Activated naive CD8-positive, alpha-beta T cell treated with anti-CD3 and anti-CD28 coated beads, Interleukin-2, amount 50 U/mL, for 16 hours (primary cell): ENCODE measurements at regions not wholly inside any gene's neighbourhood (a gene's known extent, or its start where the extent isn't known, plus 50 kb on each side); places are given as distances from the start of the nearest gene placed in this dataset.
"Not testable (repeated sequence)": the region's sequence is repeated elsewhere in the genome, so short reads cannot be mapped to it uniquely, and the experiment has no call there.

Experiments
- DNase-seq: peaks from one replicate; pipeline ENCODE4 v3.0.0-alpha.2; 2020; ENCODE audit warnings: low read depth, low spot score

DNA sequence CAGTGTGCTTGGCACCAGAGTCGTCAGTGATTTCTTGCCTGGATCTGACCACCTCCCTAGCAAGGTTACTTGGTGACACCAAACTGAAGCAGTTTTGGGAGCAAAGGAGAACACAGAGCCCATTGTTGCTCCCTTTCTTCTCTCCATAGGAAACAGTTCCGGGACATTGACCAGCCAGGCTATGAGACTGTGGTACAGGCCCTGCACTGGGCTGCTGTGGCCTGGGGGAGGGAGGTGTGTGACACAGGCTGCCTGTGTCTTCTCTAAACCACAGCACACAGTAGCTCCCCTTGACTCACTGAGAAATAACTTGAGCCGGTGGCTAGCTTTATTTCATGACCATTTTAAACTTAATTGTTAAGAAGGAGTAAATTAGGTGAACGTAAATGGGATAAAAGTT is 214.8 kb upstream of the UBL3 start:
- DNase-seq = no peak

DNA sequence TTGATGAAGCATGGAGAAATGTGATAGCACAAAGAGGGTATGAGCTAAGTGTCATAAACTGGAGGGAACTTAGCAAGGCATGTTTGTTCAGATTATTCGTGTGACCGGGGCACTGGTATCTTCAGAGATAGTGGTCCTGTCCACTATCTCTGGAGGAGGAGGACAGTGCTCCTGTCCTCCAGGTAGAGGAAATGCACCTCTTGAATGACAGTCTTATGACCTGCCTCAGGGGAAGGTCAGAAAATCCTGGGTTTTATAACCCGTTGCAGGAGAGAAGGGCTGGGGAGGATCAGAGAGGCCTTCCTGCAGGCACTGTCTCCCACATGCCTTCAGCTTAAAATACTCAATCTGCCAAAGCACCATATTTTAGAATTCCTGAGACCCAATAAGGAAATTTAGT is 213.5 kb upstream of the UBL3 start:
- no peak for DNase-seq

DNA sequence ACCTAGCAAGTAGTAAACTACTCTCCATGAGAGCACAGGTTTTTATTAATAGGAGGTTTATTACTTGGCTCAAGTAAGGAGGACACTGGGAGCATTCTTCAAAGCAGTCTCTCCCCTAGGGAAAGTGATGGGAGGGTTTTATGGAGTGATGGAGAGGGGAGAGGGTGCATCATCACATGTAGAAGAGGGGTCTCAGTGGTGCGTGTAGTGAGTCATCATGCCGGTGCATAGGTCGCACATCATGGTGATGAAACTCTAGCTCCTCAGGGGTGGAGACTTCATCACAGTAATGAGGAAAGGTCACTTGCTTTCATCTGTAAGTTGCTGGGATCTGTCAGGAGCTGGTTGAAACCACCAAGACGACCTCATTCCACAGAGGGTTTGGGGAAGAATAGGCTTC is 210.8 kb upstream of the UBL3 start:
- DNase-seq = no peak

DNA sequence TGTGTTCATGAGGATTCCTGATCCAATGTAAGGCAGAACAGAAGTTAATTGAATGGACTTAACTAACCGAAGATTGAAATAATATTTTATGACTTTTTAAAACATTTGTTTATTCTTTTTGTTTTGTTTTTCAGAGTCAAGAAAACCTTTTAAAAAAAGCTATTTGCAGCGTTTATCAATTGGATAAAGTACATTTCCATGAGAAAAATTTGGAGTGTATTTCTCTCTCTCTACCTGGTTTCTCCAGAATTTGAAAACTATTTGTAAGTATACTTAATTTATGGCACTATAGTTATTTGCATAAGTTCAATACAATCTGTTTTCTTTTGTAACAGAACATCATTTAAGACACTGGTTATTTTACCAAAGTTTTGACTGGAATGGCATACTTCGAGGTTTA is 208.0 kb upstream of the UBL3 start:
- no peak for DNase-seq

DNA sequence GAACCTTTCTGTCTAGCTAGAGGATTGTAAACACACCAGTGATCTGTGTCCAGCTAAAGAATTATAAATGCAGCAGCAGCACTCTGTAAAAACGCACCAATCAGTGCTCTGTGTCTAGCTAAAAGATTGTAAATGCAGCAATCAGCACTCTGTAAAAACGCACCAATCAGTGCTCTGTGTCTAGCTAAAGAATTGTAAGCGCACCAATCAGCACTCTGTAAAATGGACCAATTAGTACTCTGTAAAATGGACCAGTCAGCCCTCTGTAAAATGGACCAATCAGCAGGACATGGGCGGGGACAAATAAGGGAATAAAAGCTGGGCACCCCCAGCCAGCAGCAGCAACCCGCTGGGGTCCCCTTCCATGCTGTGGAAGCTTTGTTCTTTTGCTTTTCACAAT is 204.1 kb upstream of the UBL3 start:
- not testable (repeated sequence) for DNase-seq

DNA sequence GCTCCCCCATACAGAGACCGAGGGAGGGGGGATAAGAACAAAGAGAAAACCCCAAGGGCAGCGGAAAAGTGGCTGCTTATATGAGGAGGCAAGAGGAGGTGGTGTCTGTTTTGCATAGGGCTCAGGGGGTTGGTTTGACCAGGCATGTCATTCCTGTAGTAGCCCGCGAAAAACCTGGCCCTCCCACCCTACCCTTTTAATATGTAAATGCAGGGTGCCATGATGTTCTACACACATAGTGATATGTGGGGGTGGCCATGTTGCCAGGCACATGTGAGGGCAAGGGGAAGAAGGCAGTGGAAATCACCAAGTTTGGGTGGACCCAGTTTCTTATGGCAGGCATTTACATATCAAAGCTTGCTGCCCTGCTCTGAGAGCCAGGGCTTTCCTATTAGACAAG is 203.5 kb upstream of the UBL3 start:
- DNase-seq = no peak

DNA sequence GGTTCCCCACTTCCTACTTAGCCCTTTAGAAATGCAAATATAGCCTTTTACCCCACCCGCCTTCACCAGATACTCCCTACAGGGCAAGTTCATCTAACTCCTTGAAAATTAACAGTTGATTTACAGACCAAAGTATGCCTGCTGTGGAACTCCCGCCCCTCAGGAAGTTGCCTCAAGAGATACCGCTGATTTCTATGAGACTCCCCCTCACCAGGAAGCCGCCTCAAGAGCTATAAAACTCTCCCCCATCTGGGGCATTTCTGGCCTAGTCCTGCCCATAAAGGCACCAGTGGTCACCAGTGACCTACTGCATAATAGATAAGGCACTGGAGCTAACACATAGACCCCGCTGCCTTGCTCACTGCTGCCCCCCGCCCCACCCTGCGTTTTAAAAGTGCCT is 201.7 kb upstream of the UBL3 start:
- DNase-seq = no peak

DNA sequence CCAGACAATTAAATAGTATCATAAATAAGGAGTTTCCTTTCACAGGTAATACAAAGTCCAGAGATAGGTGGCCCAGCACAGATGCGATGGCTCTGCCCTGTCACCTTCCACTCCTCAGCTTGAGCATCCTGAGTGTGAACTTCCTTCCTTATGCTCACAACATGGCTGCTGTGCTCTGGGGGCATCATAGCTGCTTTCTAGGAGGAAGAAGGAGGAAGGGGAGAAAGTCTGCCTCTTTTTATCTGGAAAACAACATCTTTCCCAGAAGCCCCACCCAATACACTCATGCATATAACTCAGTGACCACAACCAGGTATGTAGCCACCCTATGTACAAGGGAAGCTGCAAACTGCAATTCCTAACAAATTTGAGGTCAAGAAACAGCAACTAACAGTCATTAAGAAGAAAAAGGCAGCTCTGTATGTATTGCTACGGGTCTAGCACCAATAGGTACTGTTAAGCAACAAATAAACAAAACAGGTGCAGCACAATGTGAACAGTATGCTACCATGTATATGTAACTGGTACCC is 201.2 kb upstream of the UBL3 start:
- no peak for DNase-seq

DNA sequence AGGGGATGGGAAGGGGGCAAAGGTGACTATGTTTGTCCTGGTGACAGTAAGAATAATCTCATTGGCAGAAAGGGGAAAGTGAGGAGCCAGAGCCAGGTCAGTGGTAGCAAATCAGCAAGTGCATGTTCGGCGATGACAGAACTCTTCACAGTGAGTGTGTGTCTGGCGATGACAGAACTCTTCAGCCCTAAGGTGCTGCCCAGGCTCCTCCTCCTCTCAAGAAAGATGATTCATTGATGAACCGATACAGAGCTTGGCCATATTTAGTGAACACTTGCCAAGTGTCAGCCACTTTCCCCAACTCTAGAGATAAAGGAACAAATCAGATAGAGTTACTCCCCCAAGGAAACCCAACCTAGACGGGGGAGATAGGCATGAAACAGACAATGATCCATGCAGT is 199.3 kb upstream of the UBL3 start:
- no peak for DNase-seq

DNA sequence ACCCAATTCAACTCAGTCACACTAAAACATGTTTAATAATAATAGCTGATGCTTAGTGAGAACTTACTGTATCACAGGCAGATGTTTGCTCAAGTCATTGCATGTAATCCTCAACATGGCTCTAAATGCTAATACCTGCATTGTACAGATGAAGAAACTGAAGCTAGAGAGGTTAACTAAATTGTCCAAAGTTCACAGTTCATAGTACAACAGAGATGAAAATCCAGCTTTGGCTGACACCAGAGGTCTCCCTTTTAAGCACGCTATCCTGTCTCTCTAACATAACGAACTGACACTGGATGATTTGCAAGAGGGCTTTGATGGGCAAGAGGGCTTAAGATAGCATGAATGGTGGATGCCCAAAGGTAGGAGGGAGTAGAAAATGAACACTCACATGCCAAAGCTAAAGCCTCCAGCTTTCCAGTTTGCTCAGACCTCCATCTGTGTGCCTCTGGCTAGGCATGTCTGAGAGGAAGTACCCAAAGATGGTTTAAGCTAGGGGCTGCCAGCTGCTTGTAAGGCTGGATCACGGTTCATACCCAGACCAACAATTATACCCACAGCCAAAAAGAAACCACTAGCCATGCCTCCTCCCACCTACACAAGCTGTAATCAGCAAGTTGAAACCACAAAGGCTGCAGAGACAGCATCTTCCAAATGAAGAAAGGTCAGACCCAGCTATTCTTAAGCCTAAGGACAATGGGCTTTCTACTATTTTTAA is 196.9 kb upstream of the UBL3 start:
- DNase-seq = no peak

DNA sequence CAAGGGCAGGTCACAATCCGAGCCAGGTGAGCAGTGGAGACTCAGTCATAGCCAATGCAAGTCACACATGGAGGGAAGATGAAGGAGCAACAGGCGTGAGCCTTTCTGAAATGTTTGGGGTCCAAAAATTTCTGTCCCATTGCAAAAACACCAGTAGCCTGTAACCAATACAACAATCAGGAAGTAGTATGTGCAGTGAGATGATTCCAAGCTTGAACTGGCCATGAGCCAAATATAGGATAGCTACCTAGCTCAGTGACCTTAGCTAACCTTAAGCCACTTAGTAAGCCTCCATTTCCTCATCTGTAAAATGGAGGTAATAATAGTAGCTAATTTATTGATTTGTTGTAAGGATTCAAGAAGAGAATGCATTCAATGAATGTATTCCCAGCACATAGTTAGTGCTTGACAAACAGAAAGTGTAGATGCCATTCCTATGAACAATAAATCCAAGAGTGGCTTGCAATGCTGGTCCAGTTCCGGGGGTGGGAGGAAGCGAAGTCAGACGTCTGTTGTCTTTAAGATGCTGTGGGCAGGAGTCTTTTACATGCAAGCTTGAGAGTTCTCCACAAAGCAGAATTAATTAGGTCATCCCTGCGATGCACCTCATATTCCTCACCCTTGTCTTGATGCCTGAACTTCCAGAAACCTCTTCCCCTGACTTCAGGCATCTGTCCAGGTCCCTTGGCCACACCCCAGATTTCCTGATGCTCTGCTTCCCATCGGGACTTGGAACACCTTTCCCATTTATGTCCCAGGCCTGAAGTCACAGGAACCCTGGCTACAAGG is 195.7 kb upstream of the UBL3 start:
- no peak for DNase-seq

DNA sequence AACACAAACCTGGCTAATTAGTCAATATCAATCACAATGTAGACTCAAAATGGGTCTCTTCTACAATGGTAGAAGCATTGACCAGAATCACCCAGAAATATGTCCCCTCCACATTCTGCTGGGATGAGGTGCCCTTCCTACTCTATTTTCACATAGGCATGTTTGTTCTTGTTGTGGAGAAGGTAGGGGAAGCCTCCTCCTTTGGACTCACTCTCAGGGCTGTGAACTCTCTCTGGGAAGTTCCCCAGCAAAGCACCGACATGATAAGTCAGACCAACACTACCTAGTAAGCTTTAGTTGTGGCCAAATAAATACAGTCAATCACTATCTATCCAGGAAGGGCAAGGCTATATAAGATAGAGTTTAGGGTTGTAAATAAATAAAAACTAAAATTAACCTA is 194.5 kb upstream of the UBL3 start:
- DNase-seq = no peak

DNA sequence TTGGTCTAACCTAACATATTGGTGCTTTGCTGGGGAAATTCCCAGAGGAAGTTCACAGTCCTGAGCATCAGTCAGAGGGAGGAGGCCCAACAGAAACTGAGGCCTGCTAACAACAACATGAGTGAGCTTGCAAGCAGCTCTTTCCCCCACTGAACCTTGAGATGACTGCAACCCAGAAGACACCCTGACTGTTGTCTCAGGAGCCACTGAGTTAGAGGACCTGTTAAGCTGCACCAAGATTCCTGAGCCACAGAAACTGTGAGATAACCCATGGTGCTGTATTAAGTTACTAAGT is 193.2 kb upstream of the UBL3 start:
- no peak for DNase-seq

DNA sequence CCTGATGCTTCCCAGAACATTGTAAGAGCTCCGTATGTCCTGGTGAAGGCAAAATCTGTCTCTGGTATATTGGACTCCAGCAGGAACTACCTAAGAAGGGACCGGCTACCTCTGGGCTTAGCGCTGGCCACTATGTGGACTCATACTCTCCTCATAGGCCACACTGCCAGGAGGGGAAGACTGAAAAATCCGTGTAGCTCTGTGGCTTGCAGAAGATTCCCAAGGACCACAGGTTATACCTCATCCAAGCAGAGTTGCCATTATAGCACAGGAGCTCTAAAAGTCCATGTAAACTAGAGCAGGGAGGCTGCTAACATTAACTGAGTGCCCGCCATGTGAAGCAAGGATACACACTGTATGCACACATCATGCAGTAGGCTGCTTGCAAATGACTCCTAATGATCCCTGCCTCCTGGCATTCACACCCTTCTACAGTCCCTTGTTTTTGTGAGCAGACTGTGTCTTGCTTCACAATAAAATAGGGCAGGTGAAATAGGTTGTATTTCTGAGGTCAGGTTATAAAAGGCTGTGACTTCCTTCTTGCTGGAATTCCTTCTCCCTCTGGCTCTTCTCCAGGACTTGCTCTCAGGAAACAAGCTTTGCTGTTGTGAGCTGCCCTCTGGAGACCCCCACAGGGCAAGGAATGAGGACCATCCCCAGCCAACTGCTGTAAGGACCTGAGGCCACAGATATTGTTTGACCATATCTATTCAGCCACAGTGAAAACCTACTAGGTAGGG is 192.6 kb upstream of the UBL3 start:
- DNase-seq = no peak

DNA sequence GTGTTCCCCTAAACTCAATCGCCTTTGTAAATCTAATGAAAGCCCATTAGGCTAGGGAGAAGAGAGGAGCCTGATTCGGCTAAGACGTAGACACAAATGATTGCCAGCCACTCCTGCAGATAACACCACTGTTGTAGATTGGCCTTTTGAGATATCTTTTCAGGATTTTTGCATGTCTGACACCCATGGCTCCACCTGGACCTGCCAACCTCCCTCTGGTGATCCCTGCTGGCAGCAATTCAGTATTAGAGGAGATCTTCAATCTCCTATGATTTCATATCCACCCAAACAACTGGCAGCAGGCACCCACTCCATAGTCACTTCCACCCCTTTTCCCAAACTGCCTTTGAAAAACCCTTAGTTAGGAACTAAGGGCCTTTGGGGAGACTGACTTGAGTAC is 191.9 kb upstream of the UBL3 start:
- DNase-seq = no peak

DNA sequence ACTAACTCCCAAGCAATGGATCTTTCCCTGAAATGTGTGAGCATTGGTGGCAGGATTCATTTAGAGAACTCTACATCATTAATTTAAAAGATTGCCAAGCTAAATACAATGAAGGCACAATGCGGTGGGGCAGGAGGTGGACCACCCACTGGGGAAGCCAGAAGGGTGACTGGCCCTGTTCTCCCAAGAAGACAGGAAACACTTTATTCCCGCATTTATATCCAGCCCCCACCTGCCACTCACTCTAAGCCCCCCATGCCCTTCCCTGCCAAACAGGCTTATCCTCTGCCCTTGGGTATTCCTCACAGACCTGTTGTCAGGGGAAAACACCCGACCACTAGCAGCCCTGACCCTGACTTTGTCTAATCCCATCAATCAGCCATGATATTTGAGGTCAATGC is 189.1 kb upstream of the UBL3 start:
- no peak for DNase-seq

DNA sequence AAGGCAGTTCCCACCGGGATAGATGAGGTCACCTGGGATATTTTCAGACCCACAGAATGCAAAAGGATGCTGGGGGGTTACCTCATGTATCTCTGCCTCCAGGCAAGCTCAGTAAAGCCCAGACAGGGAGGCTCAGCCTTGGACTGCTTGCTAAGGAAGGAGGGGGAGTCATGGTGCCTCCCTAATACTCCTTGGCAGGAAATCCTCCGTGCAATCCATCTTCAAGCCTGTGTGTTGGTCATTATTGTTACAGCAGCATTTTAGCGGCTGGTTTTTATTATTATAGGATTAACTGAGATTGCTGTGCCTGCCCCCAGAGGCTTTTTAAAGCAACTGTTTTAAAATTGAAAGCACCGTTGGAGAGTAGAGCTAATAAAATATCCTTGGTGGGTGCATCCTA is 188.5 kb upstream of the UBL3 start:
- DNase-seq = no peak

DNA sequence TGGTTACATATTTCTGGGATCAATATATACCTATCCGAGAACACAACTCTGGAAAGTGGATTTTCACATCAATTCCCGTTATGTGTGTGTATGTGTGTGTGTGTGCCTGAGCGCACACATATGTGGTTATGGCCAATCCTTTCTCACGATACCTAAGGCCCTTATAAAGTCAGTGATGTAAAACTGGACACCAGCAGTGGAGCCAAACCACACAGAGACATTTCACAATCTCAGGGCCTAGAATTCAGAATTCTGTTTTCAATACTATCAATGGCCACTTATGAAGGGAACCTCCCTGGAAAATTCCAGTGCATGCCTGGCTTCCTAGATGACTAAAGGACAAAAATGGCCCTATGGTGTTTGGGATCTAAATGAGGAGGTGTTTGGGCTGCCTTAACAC is 187.3 kb upstream of the UBL3 start:
- no peak for DNase-seq

DNA sequence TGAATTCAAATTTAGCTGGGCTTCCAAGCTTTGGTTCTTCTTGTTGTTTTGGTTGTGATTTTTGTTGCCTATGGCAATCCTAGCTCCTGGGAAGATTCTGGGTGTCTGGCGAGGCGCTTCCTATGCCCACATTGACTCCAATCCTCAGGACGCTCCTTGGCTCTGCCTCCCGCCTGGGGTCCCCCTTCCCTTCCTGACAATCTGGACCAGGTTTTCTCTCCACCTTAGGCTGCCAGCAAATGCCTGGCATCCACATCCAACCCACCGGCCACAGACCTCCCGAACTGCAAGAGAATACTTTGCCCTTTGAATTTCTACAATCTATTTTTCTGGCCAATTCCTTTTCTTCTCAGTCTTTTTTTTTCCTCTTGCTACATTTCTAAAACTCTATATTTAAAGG is 186.9 kb upstream of the UBL3 start:
- DNase-seq = no peak

DNA sequence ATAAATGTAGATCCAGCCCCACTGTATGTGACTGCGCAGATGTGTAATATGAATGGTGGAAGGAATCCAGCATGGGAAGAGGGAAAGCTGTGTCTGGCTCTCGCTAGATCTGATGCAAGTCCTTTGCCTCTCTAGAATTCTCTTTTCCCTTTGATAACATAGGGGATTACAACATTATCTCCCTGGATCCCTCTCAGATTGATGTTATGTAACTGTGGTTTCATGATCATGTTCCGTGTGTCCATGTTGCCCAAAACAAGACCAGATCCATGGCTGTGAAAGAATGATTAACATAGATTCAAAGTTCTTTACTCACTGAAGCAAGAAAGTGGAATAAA is 184.0 kb upstream of the UBL3 start:
- DNase-seq = no peak

DNA sequence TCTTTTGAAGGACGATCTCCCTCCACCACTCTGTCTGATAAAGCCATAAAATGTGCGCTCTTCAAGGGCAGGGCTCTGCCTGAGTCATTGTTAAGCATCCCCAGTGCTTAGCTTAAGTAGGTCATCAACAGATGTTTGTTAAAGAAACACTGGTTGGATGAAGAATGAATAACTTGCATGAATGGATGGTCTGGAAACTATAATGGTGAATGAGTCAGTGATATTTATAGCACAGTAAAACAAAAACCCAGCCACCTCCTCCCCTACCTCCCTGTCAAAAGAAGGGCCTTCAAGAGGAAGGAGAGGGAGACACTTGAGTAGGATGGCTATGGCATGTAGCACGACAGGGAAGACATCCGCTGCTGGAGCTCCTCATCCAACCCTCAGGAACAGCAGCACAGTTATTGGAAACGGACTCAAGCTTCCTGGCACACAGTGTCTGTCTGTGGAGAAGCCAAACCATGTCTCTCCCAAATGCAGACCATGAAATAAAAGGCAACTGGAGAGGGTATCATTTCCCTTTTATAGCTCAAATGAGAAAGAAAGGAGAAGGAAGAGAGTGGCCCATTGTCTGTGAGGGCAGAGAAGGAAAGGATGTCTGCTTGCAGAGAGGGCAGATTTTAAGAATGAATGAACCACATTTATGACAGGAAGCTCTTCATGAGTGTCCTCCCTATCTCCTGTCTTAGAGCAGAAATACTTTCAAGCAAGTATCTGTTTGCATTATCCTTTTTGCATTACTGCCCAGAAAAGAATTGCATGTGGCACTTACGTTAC is 183.5 kb upstream of the UBL3 start:
- no peak for DNase-seq

DNA sequence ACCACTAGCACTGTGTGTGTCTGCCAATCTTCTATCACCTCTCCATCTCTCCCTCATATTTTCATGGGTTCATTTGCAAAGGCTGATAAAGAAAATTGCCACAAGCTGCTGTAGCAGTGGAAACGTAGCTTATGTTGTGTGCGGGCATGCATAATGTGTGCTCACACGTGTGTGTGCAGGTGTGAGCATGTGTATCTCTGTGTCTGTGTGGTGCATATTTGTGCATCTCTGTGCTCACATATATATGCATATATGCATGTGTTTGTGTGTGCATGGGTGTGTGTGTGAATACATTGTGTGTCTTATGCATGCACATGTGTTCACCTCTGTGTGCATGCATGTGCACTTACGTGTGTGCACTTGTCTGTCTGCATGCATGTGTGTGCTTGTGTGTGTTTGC is 181.8 kb upstream of the UBL3 start:
- DNase-seq = no peak
